SK-N-SH (cell line): ENCODE measurements at regions not wholly inside any gene's neighbourhood (a gene's known extent, or its start where the extent isn't known, plus 50 kb on each side); places are given as distances from the start of the nearest gene placed in this dataset.

Source experiments
- CTCF ChIA-PET: fragments of 300-600, 350-600 bp; formaldehyde crosslinking; extraction: SDS; loops from one replicate; lab custom pipeline; 2021; lab: Yijun Ruan, JAX
- POLR2A ChIA-PET: fragments of 350-600 bp; sonication (Branson Sonifier 250); formaldehyde crosslinking; extraction: SDS; loops from one replicate; lab custom pipeline; 2020; ENCODE audit warnings: antibody characterized with exemption, inconsistent platforms; lab: Yijun Ruan, JAX
- DNase-seq: peaks from one replicate; pipeline ENCODE4 v3.0.0; 2012
- H2AFZ ChIP-seq: fragments of 200-600 bp; sonication (generic); 2 replicates; pipeline ENCODE4 v1.8.1; 2016; ENCODE audit warnings: antibody characterized with exemption, mild to moderate bottlenecking, low read depth
- H3F3A ChIP-seq: fragments of 200-600 bp; sonication (generic); replicated peaks from 2 replicates; pipeline ENCODE3; 2016; ENCODE audit warnings: antibody characterized with exemption, mild to moderate bottlenecking; ENCODE audit not compliant: insufficient read depth
- H3K27ac ChIP-seq, 2 experiments: fragments of 200-500 bp in 1 of 2; fragments of 200-600 bp in 1 of 2; sonication (Bioruptor generic) in 1 of 2; sonication (generic), shearing (Covaris generic) in 1 of 2; 2 replicates each; pipeline versions ENCODE4 v1.5.1 to v1.6.1; 2014 to 2016; ENCODE audit warnings: low read depth in 2 of 2, inconsistent platforms in 1 of 2, low read length in 1 of 2, mild to moderate bottlenecking in 1 of 2, mixed read lengths in 1 of 2
- H3K27me3 ChIP-seq: fragments of 200-600 bp; sonication (generic), shearing (Covaris generic); 2 replicates; pipeline ENCODE4 v1.6.1; 2016; ENCODE audit warnings: mixed run types; ENCODE audit not compliant: insufficient read depth
- H3K36me3 ChIP-seq, 2 experiments: fragments of 200-500 bp in 1 of 2; fragments of 200-600 bp in 1 of 2; sonication (Bioruptor generic) in 1 of 2; sonication (generic) in 1 of 2; replicated peaks in 1 of 2; 2 replicates each; pipeline versions ENCODE3 to v1.5.1; 2014 to 2016; ENCODE audit warnings: low read length in 1 of 2, mild to moderate bottlenecking in 1 of 2; ENCODE audit not compliant: insufficient read depth in 2 of 2, control insufficient read depth in 1 of 2
- H3K4me1 ChIP-seq, 2 experiments: fragments of 200-500 bp in 1 of 2; fragments of 200-600 bp in 1 of 2; sonication (Bioruptor generic) in 1 of 2; sonication (generic), shearing (Covaris generic) in 1 of 2; 2 replicates each; pipeline versions ENCODE4 v1.5.1 to v1.6.1; 2014 to 2016; ENCODE audit warnings: low read depth in 1 of 2, low read length in 1 of 2, mixed run types in 1 of 2; ENCODE audit not compliant: insufficient read depth in 2 of 2, control insufficient read depth in 1 of 2
- H3K4me2 ChIP-seq: fragments of 200-600 bp; sonication (generic), shearing (Covaris generic); 2 replicates; pipeline ENCODE4 v1.6.1; 2017; ENCODE audit warnings: mixed run types
- H3K4me3 ChIP-seq, 2 experiments: fragments of 200-500 bp in 1 of 2; fragments of 200-600 bp in 1 of 2; sonication (Bioruptor generic) in 1 of 2; sonication (generic), shearing (Covaris generic) in 1 of 2; 2 replicates each; pipeline versions ENCODE4 v1.5.1 to v1.8.1; 2014 to 2016; ENCODE audit warnings: low read depth in 2 of 2, inconsistent platforms in 1 of 2, low read length in 1 of 2, mild to moderate bottlenecking in 1 of 2, mixed read lengths in 1 of 2, moderate library complexity in 1 of 2
- H3K79me2 ChIP-seq: fragments of 200-600 bp; sonication (generic); 2 replicates; pipeline ENCODE4 v1.8.1; 2017; ENCODE audit warnings: mild to moderate bottlenecking; ENCODE audit not compliant: insufficient read depth
- H3K9ac ChIP-seq: fragments of 200-600 bp; sonication (generic); 2 replicates; pipeline ENCODE4 v1.6.1; 2017; ENCODE audit warnings: mixed run types
- H3K9me2 ChIP-seq: fragments of 200-600 bp; sonication (generic); 2 replicates; pipeline ENCODE4 v1.6.1; 2017; ENCODE audit warnings: mixed run types
- H3K9me3 ChIP-seq: fragments of 200-600 bp; sonication (generic); 2 replicates; pipeline ENCODE4 v1.6.1; 2017; ENCODE audit warnings: mixed run types, mild to moderate bottlenecking, moderate library complexity
- H4K20me1 ChIP-seq: fragments of 200-600 bp; sonication (generic); 2 replicates; pipeline ENCODE4 v1.6.1; 2017; ENCODE audit warnings: mild to moderate bottlenecking, mixed run types; ENCODE audit not compliant: insufficient read depth
- CHD2 ChIP-seq: fragments of 150-350 bp; IDR thresholded peaks from 2 replicates; pipeline ENCODE4 v1.6.1; 2018; ENCODE audit warnings: low read length; ENCODE audit not compliant: partially characterized antibody
- ELF1 ChIP-seq: IDR thresholded peaks from 2 replicates; pipeline ENCODE4 v1.4.0; 2012
- EZH2phosphoT487 ChIP-seq: fragments of 200-600 bp; sonication (generic); IDR thresholded peaks from 2 replicates; pipeline ENCODE4 v1.6.1; 2017; ENCODE audit warnings: low read depth, mixed run types, mild to moderate bottlenecking, antibody characterized with exemption, moderate library complexity, borderline replicate concordance
- FOSL2 ChIP-seq: IDR thresholded peaks from 2 replicates; pipeline ENCODE4 v1.4.0; 2012; ENCODE audit warnings: low read depth, mild to moderate bottlenecking, moderate library complexity, borderline replicate concordance
- FOXM1 ChIP-seq: IDR thresholded peaks from 2 replicates; pipeline ENCODE4 v1.4.0; 2012; ENCODE audit warnings: low read depth, mild to moderate bottlenecking
- GABPA ChIP-seq: IDR thresholded peaks from 2 replicates; pipeline ENCODE4 v1.4.0; 2012; ENCODE audit warnings: low read depth, mild to moderate bottlenecking
- GATA2 ChIP-seq: sonication (generic); formaldehyde crosslinking; IDR thresholded peaks from 2 replicates; pipeline ENCODE4 v1.5.0; 2020; ENCODE audit warnings: mild to moderate bottlenecking, missing genetic modification reagents
- JUND ChIP-seq: IDR thresholded peaks from 2 replicates; pipeline ENCODE4 v1.4.0; 2012
- MAX ChIP-seq: IDR thresholded peaks from 2 replicates; pipeline ENCODE4 v1.4.0; 2012; ENCODE audit warnings: low read depth
- MEF2A ChIP-seq: IDR thresholded peaks from 2 replicates; pipeline ENCODE4 v1.4.0; 2012; ENCODE audit warnings: low read depth, borderline replicate concordance
- MXI1 ChIP-seq: IDR thresholded peaks from 2 replicates; pipeline ENCODE4 v1.6.1; 2012; ENCODE audit warnings: mild to moderate bottlenecking, low read depth, low read length, improper control_type of control experiment
- NFIC ChIP-seq: IDR thresholded peaks from 2 replicates; pipeline ENCODE4 v1.4.0; 2012; ENCODE audit warnings: borderline replicate concordance
- NRF1 ChIP-seq: IDR thresholded peaks from 2 replicates; pipeline ENCODE4 v1.6.1; 2012; ENCODE audit warnings: low read depth, mild to moderate bottlenecking, low read length
- PBX3 ChIP-seq: IDR thresholded peaks from 2 replicates; pipeline ENCODE4; 2012
- POLR2AphosphoS5 ChIP-seq: IDR thresholded peaks from 2 replicates; pipeline ENCODE4 v1.6.1; 2012; ENCODE audit warnings: low read depth, low read length
- REST ChIP-seq: IDR thresholded peaks from 2 replicates; pipeline ENCODE4 v1.6.1; 2012; ENCODE audit warnings: mild to moderate bottlenecking, low read depth, low read length, moderate library complexity
- RFX5 ChIP-seq: IDR thresholded peaks from 2 replicates; pipeline ENCODE4 v1.6.1; 2012; ENCODE audit warnings: mild to moderate bottlenecking, improper control_type of control experiment, low read length
- SMC3 ChIP-seq: IDR thresholded peaks from 2 replicates; pipeline ENCODE4 v1.6.1; 2012; ENCODE audit warnings: low read depth, low read length, improper control_type of control experiment
- TAF1 ChIP-seq: IDR thresholded peaks from 2 replicates; pipeline ENCODE4 v1.6.1; 2012; ENCODE audit warnings: low read depth, mild to moderate bottlenecking, low read length, moderate library complexity, borderline replicate concordance
- TCF12 ChIP-seq: IDR thresholded peaks from 2 replicates; pipeline ENCODE4 v1.4.0; 2012
- TEAD4 ChIP-seq: IDR thresholded peaks from 2 replicates; pipeline ENCODE4 v1.4.0; 2012; ENCODE audit warnings: mild to moderate bottlenecking, borderline replicate concordance; ENCODE audit not compliant: insufficient read depth
- ZBTB33 ChIP-seq: IDR thresholded peaks from 2 replicates; pipeline ENCODE4 v1.4.0; 2012; ENCODE audit warnings: low read depth, borderline replicate concordance
- WGBS: methylation state at CpG from one replicate; pipeline ENCODE4 v1.1.6; 2017; ENCODE audit warnings: low lambda C conversion rate; 5-methylcytosine and 5-hydroxymethylcytosine counted together

GRCh38 chr14:38316922-38317321, 61.0 kb upstream of the CLEC14A start:
- H2AFZ ChIP-seq, result no peak overlapping the region
- POLR2A ChIA-PET, result no interaction called here
- H3K4me1 ChIP-seq, result no peaks in the 10 kb centered on the region
- no peak for DNase-seq
- no peaks in the 10 kb centered on the region for H3K27me3 ChIP-seq
- CTCF ChIA-PET, result no interaction called here
- no peaks in the 10 kb centered on the region for H4K20me1 ChIP-seq
- no peaks in the 10 kb centered on the region for H3F3A ChIP-seq
- no peaks in the 10 kb centered on the region for H3K79me2 ChIP-seq
- 2% methylated on average over 3 of the region's 3 CpGs for WGBS
- H3K9ac ChIP-seq, result no peak overlapping the region
- no peaks in the 10 kb centered on the region for H3K9me3 ChIP-seq
- no peak overlapping the region for H3K4me3 ChIP-seq
- TF ChIP-seq REST (no peak), NFIC (no peak), FOXM1 (no peak), TEAD4 (no peak), SMC3 (no peak), EZH2phosphoT487 (no peak), ELF1 (no peak), GATA2 (CRISPR knock-in tag) (no peak), CHD2 (no peak), POLR2AphosphoS5 (no peak), MEF2A (no peak), JUND (no peak)
- TF ChIP-seq, all 33 proteins: peak for 0
- H3K9me2 ChIP-seq, result no peaks in the 10 kb centered on the region
- no peaks in the 10 kb centered on the region for H3K36me3 ChIP-seq
- H3K27ac ChIP-seq, result no peak overlapping the region
- no peak overlapping the region for H3K4me2 ChIP-seq

- no peaks in the 10 kb centered on the region for H3K79me2 ChIP-seq
- TF ChIP-seq TAF1 (no peak), PBX3 (no peak), JUND (no peak), GABPA (no peak), NFIC (no peak), ZBTB33 (no peak), FOSL2 (no peak), MAX (no peak), NRF1 (no peak), TCF12 (no peak), RFX5 (no peak), FOXM1 (no peak), MEF2A (no peak), MXI1 (no peak)
- TF ChIP-seq, all 33 proteins: peak for 0
- no peak overlapping the region for H3K4me2 ChIP-seq
- H4K20me1 ChIP-seq, result no peaks in the 10 kb centered on the region
- H3K27ac ChIP-seq, result no peak overlapping the region
- POLR2A ChIA-PET, result no interaction called here
- CTCF ChIA-PET, result no interaction called here
- no peak overlapping the region for H3K9ac ChIP-seq
- no peaks in the 10 kb centered on the region for H3K9me2 ChIP-seq
- H3F3A ChIP-seq, result no peaks in the 10 kb centered on the region
- H2AFZ ChIP-seq, result no peak overlapping the region
- no peaks in the 10 kb centered on the region for H3K27me3 ChIP-seq
- H3K4me3 ChIP-seq, result no peak overlapping the region
- no peaks in the 10 kb centered on the region for H3K9me3 ChIP-seq
- no peaks in the 10 kb centered on the region; a peak in 1 of 4 replicates for H3K4me1 ChIP-seq
- DNase-seq, result no peak
- H3K36me3 ChIP-seq, result no peaks in the 10 kb centered on the region
Observed at GRCh38 chr14:38311655-38312054, 55.8 kb upstream of the CLEC14A start.
